Liver (tissue), 8 donors: ENCODE measurements at regions not wholly inside any gene's neighbourhood (a gene's known extent, or its start where the extent isn't known, plus 50 kb on each side); places are given as distances from the start of the nearest gene placed in this dataset.

Source experiments
- DNase-seq: peaks from one replicate; pipeline ENCODE4 v3.0.0-alpha.2; 2017; ENCODE audit warnings: low spot score
- H3K27ac ChIP-seq, 2 donors: one replicate each; pipeline ENCODE4 v1.7.0; 2013; ENCODE audit warnings: inconsistent platforms in 2 of 2, low read length in 2 of 2, control low read depth in 1 of 2, low read depth in 1 of 2, mild to moderate bottlenecking in 1 of 2
- H3K27me3 ChIP-seq, 4 donors: one replicate each; pipeline versions ENCODE4 v1.6.1 to v1.7.0; 2013; ENCODE audit warnings: low read length in 3 of 4, inconsistent platforms in 1 of 4, mild to moderate bottlenecking in 1 of 4, moderate library complexity in 1 of 4; ENCODE audit not compliant: control insufficient read depth in 4 of 4, insufficient read depth in 4 of 4
- H3K36me3 ChIP-seq, 4 donors: one replicate each; pipeline versions ENCODE4 v1.6.1 to v1.7.0; 2013; ENCODE audit warnings: low read length in 3 of 4, mild to moderate bottlenecking in 3 of 4, low read depth in 1 of 4, moderate library complexity in 1 of 4; ENCODE audit not compliant: control insufficient read depth in 4 of 4, insufficient read depth in 3 of 4
- H3K4me1 ChIP-seq, 4 donors: one replicate each; pipeline versions ENCODE4 v1.6.1 to v1.7.0; 2013; ENCODE audit warnings: low read length in 3 of 4, mild to moderate bottlenecking in 3 of 4, moderate library complexity in 1 of 4; ENCODE audit not compliant: control insufficient read depth in 4 of 4, insufficient read depth in 4 of 4
- H3K4me3 ChIP-seq, 3 donors: one replicate each; pipeline versions ENCODE4 v1.6.1 to v1.7.0; 2013; ENCODE audit warnings: low read length in 3 of 3, control low read depth in 1 of 3, low read depth in 1 of 3, mild to moderate bottlenecking in 1 of 3
- H3K9ac ChIP-seq, 2 donors: one replicate each; pipeline ENCODE4 v1.7.0; 2013; ENCODE audit warnings: low read length in 2 of 2, mild to moderate bottlenecking in 2 of 2, moderate library complexity in 2 of 2, control low read depth in 1 of 2, low read depth in 1 of 2
- H3K9me3 ChIP-seq, 4 donors: one replicate each; pipeline versions ENCODE4 v1.6.1 to v1.7.0; 2013; ENCODE audit warnings: low read length in 3 of 4; ENCODE audit not compliant: control insufficient read depth in 4 of 4
- ATF3 ChIP-seq: IDR thresholded peaks from 2 replicates; pipeline ENCODE4 v1.6.1; 2016; ENCODE audit warnings: antibody characterized with exemption
- CTCF ChIP-seq: fragments of 150-350 bp; IDR thresholded peaks from 2 replicates; pipeline ENCODE4 v1.5.1; 2017; ENCODE audit warnings: improper control_type of control experiment, low read depth, low read length; ENCODE audit not compliant: missing input control
- EGR1 ChIP-seq, 2 donors: IDR thresholded peaks; 2 replicates each; pipeline ENCODE4 v1.6.1; 2016 to 2018; ENCODE audit warnings: antibody characterized with exemption in 2 of 2, low read depth in 2 of 2
- FOXA1 ChIP-seq: IDR thresholded peaks from 2 replicates; pipeline ENCODE4 v1.6.1; 2016; ENCODE audit warnings: antibody characterized with exemption
- FOXA2 ChIP-seq: IDR thresholded peaks from 2 replicates; pipeline ENCODE4 v1.6.1; 2016; ENCODE audit warnings: antibody characterized with exemption
- GABPA ChIP-seq, 2 donors: IDR thresholded peaks in 1 of 2; conservative IDR thresholded peaks in 1 of 2; 2 replicates each; pipeline ENCODE4 v1.6.1; 2016; ENCODE audit warnings: antibody characterized with exemption in 2 of 2, mild to moderate bottlenecking in 1 of 2, moderate library complexity in 1 of 2
- HNF4A ChIP-seq, 2 donors: conservative IDR thresholded peaks; 2 replicates each; pipeline ENCODE4 v1.6.1; 2016; ENCODE audit warnings: antibody characterized with exemption in 2 of 2, mild to moderate bottlenecking in 2 of 2
- HNF4G ChIP-seq: IDR thresholded peaks from 2 replicates; pipeline ENCODE4 v1.6.1; 2016; ENCODE audit warnings: antibody characterized with exemption
- JUND ChIP-seq, 2 donors: IDR thresholded peaks; 2 replicates each; pipeline ENCODE4 v1.6.1; 2016; ENCODE audit warnings: antibody characterized with exemption in 2 of 2
- MAX ChIP-seq: IDR thresholded peaks from 2 replicates; pipeline ENCODE4 v1.6.1; 2016; ENCODE audit warnings: antibody characterized with exemption
- NR2F2 ChIP-seq: IDR thresholded peaks from 2 replicates; pipeline ENCODE4 v1.6.1; 2016; ENCODE audit warnings: antibody characterized with exemption
- RAD21 ChIP-seq, 2 donors: IDR thresholded peaks; 2 replicates each; pipeline ENCODE4 v1.6.1; 2016; ENCODE audit warnings: antibody characterized with exemption in 2 of 2, mild to moderate bottlenecking in 2 of 2
- REST ChIP-seq: IDR thresholded peaks from 2 replicates; pipeline ENCODE4 v1.6.1; 2016; ENCODE audit warnings: antibody characterized with exemption, mild to moderate bottlenecking
- RXRA ChIP-seq, 2 donors: IDR thresholded peaks; 2 replicates each; pipeline ENCODE4 v1.6.1; 2017 to 2018; ENCODE audit warnings: antibody characterized with exemption in 2 of 2, mild to moderate bottlenecking in 1 of 2
- SP1 ChIP-seq: IDR thresholded peaks from 2 replicates; pipeline ENCODE4 v1.6.1; 2018; ENCODE audit warnings: antibody characterized with exemption, mild to moderate bottlenecking
- TAF1 ChIP-seq: conservative IDR thresholded peaks from 2 replicates; pipeline ENCODE4 v1.6.1; 2016; ENCODE audit warnings: antibody characterized with exemption, mild to moderate bottlenecking
- YY1 ChIP-seq: IDR thresholded peaks from 2 replicates; pipeline ENCODE4 v1.6.1; 2016; ENCODE audit warnings: antibody characterized with exemption, mild to moderate bottlenecking
- ZBTB33 ChIP-seq: IDR thresholded peaks from 2 replicates; pipeline ENCODE4 v1.6.1; 2016; ENCODE audit warnings: antibody characterized with exemption
- WGBS: extraction: QIAGEN DNeasy Blood & Tissue Kit; methylation state at CpG from one replicate; pipeline ENCODE4 v1.1.7; 2013; 5-methylcytosine and 5-hydroxymethylcytosine counted together
- donor health status: healthy.
- donor health status: healthy.
- donor health status: healthy.
- donor health status: healthy.
- donor health status: healthy.

- WGBS = 94% methylated on average over 11 of the region's 11 CpGs
- TF ChIP-seq ZBTB33 (no peak), CTCF (no peak), MAX (no peak), RAD21 (IDR thresholded peaks at IDR 0.05) (no peak), FOXA2 (no peak), ATF3 (no peak), FOXA1 (no peak), YY1 (no peak), HNF4G (no peak), SP1 (no peak), JUND (IDR thresholded peaks at IDR 0.05) (no peak), GABPA (IDR thresholded peaks at IDR 0.05 in 1 of 2, conservative IDR thresholded peaks at IDR 0.05 in 1 of 2) (no peak), TAF1 (no peak), HNF4A (conservative IDR thresholded peaks at IDR 0.05) (no peak), EGR1 (IDR thresholded peaks at IDR 0.05; ENCODE audit: low read depth in 2 of 2) (no peak), REST (no peak), RXRA (IDR thresholded peaks at IDR 0.05) (no peak), NR2F2 (no peak)
- H3K27me3 ChIP-seq = no peaks in the 10 kb centered on the region
- no peak overlapping the region for H3K9ac ChIP-seq
- peaks cover 0 to 9% (median 6%) of the 10 kb centered on the region in 4 donors for H3K4me1 ChIP-seq
- H3K4me3 ChIP-seq = no peak overlapping the region
- no peak for DNase-seq
- no peaks in the 10 kb centered on the region for H3K36me3 ChIP-seq
- no peak overlapping the region for H3K27ac ChIP-seq
- no peaks in the 10 kb centered on the region for H3K9me3 ChIP-seq
Observed at GRCh38 chr9:135225619-135226228, 138.3 kb downstream of the OLFM1 start.
